ENCODE measurements at regions not wholly inside any gene's neighbourhood (a gene's known extent, or its start where the extent isn't known, plus 50 kb on each side); places are given as distances from the start of the nearest gene placed in this dataset.
"Not testable (repeated sequence)": the region's sequence is repeated elsewhere in the genome, so short reads cannot be mapped to it uniquely, and the experiment has no call there.

- no peaks in the 10 kb centered on the region for H3F3A ChIP-seq (ENCODE audit: insufficient read depth, low read length, poor library complexity, severe bottlenecking)
- H3K36me3 ChIP-seq (ENCODE audit: insufficient read depth, low read length), result no peaks in the 10 kb centered on the region
- no peak overlapping the region for H2AFZ ChIP-seq (ENCODE audit: low read depth, low read length)
- TF ChIP-seq EP300 (conservative IDR thresholded peaks at IDR 0.05; ENCODE audit: poor library complexity, severe bottlenecking) (no peak), RAD21 (conservative IDR thresholded peaks at IDR 0.05) (no peak), TAF1 (IDR thresholded peaks at IDR 0.05; ENCODE audit: low read depth) (no peak), POLR2AphosphoS5 (IDR thresholded peaks at IDR 0.05) (no peak), MXI1 (conservative IDR thresholded peaks at IDR 0.05; ENCODE audit: poor library complexity, severe bottlenecking) (no peak), SMC3 (conservative IDR thresholded peaks at IDR 0.05; ENCODE audit: poor library complexity) (no peak), EZH2 (IDR thresholded peaks at IDR 0.05; ENCODE audit: borderline replicate concordance, insufficient read depth, low read length, poor library complexity, severe bottlenecking) (no peak)
- TF ChIP-seq, protein P1, sequence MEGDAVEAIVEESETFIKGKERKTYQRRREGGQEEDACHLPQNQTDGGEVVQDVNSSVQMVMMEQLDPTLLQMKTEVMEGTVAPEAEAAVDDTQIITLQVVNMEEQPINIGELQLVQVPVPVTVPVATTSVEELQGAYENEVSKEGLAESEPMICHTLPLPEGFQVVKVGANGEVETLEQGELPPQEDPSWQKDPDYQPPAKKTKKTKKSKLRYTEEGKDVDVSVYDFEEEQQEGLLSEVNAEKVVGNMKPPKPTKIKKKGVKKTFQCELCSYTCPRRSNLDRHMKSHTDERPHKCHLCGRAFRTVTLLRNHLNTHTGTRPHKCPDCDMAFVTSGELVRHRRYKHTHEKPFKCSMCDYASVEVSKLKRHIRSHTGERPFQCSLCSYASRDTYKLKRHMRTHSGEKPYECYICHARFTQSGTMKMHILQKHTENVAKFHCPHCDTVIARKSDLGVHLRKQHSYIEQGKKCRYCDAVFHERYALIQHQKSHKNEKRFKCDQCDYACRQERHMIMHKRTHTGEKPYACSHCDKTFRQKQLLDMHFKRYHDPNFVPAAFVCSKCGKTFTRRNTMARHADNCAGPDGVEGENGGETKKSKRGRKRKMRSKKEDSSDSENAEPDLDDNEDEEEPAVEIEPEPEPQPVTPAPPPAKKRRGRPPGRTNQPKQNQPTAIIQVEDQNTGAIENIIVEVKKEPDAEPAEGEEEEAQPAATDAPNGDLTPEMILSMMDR (IDR thresholded peaks at IDR 0.05; ENCODE audit: poor library complexity, severe bottlenecking), result no peak
- TF ChIP-seq, protein P2, sequence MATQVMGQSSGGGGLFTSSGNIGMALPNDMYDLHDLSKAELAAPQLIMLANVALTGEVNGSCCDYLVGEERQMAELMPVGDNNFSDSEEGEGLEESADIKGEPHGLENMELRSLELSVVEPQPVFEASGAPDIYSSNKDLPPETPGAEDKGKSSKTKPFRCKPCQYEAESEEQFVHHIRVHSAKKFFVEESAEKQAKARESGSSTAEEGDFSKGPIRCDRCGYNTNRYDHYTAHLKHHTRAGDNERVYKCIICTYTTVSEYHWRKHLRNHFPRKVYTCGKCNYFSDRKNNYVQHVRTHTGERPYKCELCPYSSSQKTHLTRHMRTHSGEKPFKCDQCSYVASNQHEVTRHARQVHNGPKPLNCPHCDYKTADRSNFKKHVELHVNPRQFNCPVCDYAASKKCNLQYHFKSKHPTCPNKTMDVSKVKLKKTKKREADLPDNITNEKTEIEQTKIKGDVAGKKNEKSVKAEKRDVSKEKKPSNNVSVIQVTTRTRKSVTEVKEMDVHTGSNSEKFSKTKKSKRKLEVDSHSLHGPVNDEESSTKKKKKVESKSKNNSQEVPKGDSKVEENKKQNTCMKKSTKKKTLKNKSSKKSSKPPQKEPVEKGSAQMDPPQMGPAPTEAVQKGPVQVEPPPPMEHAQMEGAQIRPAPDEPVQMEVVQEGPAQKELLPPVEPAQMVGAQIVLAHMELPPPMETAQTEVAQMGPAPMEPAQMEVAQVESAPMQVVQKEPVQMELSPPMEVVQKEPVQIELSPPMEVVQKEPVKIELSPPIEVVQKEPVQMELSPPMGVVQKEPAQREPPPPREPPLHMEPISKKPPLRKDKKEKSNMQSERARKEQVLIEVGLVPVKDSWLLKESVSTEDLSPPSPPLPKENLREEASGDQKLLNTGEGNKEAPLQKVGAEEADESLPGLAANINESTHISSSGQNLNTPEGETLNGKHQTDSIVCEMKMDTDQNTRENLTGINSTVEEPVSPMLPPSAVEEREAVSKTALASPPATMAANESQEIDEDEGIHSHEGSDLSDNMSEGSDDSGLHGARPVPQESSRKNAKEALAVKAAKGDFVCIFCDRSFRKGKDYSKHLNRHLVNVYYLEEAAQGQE (IDR thresholded peaks at IDR 0.05; ENCODE audit: borderline replicate concordance), result no peak
- H3K9ac ChIP-seq (ENCODE audit: low read length), result no peak overlapping the region
- H3K79me2 ChIP-seq (replicated peaks; ENCODE audit: insufficient read depth, low read length), result no peaks in the 10 kb centered on the region
- H3K4me3 ChIP-seq (ENCODE audit: low read length), result no peak overlapping the region
- H3K9me3 ChIP-seq (ENCODE audit: low read length), result no peaks in the 10 kb centered on the region
- no peaks in the 10 kb centered on the region for H4K20me1 ChIP-seq (ENCODE audit: insufficient read depth)
- H3K27me3 ChIP-seq (ENCODE audit: insufficient read depth, low read depth, low read length), result no peaks in the 10 kb centered on the region
- no peak overlapping the region for H3K4me2 ChIP-seq (ENCODE audit: low read length)
- no peaks in the 10 kb centered on the region for H3K9me2 ChIP-seq (ENCODE audit: insufficient read depth, low read length)
- no peak overlapping the region for H3K27ac ChIP-seq (ENCODE audit: low read length)
Measured at GRCh38 chr9:111271047-111271446, 59.0 kb downstream of the OR2K2 start.

GRCh38 chr9:111266024-111266423, 64.0 kb downstream of the OR2K2 start:
- H3K4me2 ChIP-seq (ENCODE audit: low read length); H3K9me3 ChIP-seq (ENCODE audit: low read length); H3K27ac ChIP-seq (ENCODE audit: low read length); H3K36me3 ChIP-seq (ENCODE audit: insufficient read depth, low read length); H3K79me2 ChIP-seq (replicated peaks; ENCODE audit: insufficient read depth, low read length); H3K27me3 ChIP-seq (ENCODE audit: insufficient read depth, low read depth, low read length); H3K9ac ChIP-seq (ENCODE audit: low read length); H4K20me1 ChIP-seq (ENCODE audit: insufficient read depth); H3K9me2 ChIP-seq (ENCODE audit: insufficient read depth, low read length); H2AFZ ChIP-seq (ENCODE audit: low read depth, low read length); H3K4me3 ChIP-seq (ENCODE audit: low read length); H3F3A ChIP-seq (ENCODE audit: insufficient read depth, low read length, poor library complexity, severe bottlenecking): not testable (repeated sequence)

GRCh38 chr9:111263116-111263515, 66.9 kb downstream of the OR2K2 start:
- TF ChIP-seq EZH2 (IDR thresholded peaks at IDR 0.05; ENCODE audit: borderline replicate concordance, insufficient read depth, low read length, poor library complexity, severe bottlenecking) (no peak), TAF1 (IDR thresholded peaks at IDR 0.05; ENCODE audit: low read depth) (no peak), SMC3 (conservative IDR thresholded peaks at IDR 0.05; ENCODE audit: poor library complexity) (no peak), MXI1 (conservative IDR thresholded peaks at IDR 0.05; ENCODE audit: poor library complexity, severe bottlenecking) (no peak), RAD21 (conservative IDR thresholded peaks at IDR 0.05) (no peak), EP300 (conservative IDR thresholded peaks at IDR 0.05; ENCODE audit: poor library complexity, severe bottlenecking) (no peak), POLR2AphosphoS5 (IDR thresholded peaks at IDR 0.05) (no peak)
- TF ChIP-seq, protein P1 (IDR thresholded peaks at IDR 0.05; ENCODE audit: poor library complexity, severe bottlenecking), result no peak
- TF ChIP-seq, protein P2 (IDR thresholded peaks at IDR 0.05; ENCODE audit: borderline replicate concordance), result no peak
- Histone ChIP-seq H3K9me3 (ENCODE audit: low read length) (no peaks in the 10 kb centered on the region), H3K9me2 (ENCODE audit: insufficient read depth, low read length) (no peaks in the 10 kb centered on the region), H3K4me3 (ENCODE audit: low read length) (no peak overlapping the region), H3F3A (ENCODE audit: insufficient read depth, low read length, poor library complexity, severe bottlenecking) (no peaks in the 10 kb centered on the region), H3K27me3 (ENCODE audit: insufficient read depth, low read depth, low read length) (no peaks in the 10 kb centered on the region), H2AFZ (ENCODE audit: low read depth, low read length) (no peak overlapping the region), H4K20me1 (ENCODE audit: insufficient read depth) (no peaks in the 10 kb centered on the region), H3K79me2 (replicated peaks; ENCODE audit: insufficient read depth, low read length) (no peaks in the 10 kb centered on the region), H3K9ac (ENCODE audit: low read length) (no peak overlapping the region), H3K36me3 (ENCODE audit: insufficient read depth, low read length) (no peaks in the 10 kb centered on the region), H3K4me2 (ENCODE audit: low read length) (no peak overlapping the region), H3K27ac (ENCODE audit: low read length) (no peak overlapping the region)

Measured in neural cell (in vitro differentiated cells).